GDM1 (cell line): ENCODE measurements at regions not wholly inside any gene's neighbourhood (a gene's known extent, or its start where the extent isn't known, plus 50 kb on each side); places are given as distances from the start of the nearest gene placed in this dataset.
A peak's percentile ranks its signal among the peaks of the same experiment; 100 is the strongest.
"Not testable (repeated sequence)": the region's sequence is repeated elsewhere in the genome, so short reads cannot be mapped to it uniquely, and the experiment has no call there.

ENCODE experiments used
- DNase-seq: peaks from one replicate; lab custom pipeline; 2025; lab: John Stamatoyannopoulos, UW

DNA sequence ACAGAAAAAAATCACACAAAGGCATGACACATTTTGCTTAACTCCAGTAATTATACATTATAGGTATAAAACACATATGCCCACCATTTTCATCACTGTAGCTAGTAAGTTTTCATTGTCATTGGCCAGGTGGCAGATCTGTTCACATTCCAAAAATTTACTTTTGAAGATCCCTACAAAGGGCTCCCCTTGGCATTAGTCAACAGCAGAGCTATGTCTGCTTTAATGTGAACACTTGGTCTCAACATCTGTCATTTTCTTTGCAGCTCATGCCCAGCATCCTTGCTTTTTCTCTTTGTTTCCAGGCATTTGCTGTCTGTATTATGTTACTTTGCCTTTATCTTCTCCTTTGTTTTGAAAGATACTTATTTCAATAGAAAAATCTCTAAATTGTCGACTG, 519.1 kb upstream of the FOXG1 start:
- DNase-seq, result no peak

DNA sequence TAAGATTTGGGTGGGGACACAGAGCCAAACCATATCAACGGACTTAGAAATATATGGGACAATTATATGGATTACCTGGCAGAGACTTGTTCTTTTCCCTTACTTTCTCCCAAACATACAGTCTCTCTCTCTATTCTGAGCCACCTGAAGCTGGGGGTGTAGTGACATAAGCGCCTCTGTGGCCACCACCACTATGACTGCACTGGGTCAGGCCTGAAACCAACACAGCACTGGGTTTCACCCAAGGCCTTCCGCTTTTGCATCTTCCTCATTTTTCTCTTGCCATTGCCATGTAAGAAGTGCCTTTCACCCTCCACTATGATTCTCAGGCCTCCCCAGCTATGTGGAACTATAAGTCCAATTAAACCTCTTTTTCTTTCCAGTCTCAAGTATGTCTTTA, 514.5 kb upstream of the FOXG1 start:
- not testable (repeated sequence) for DNase-seq

DNA sequence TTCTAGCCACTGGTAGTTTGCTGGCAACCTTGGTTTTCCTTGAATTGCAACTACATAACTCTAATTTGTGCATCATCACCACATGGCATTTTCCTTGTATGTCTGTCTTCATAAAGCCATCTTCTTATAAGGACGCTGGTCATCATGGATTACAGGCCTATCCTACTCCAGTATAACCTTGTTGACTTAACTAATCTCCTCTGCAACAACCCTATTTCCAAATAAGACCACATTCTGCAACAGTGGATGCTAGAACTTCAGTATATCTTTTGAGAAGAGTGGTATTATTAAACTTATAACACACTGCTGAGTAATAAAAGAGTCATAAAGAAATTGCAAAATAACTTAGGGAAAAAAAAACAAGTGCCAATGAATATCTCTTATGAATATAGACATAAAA, 511.8 kb upstream of the FOXG1 start:
- DNase-seq, result no peak

DNA sequence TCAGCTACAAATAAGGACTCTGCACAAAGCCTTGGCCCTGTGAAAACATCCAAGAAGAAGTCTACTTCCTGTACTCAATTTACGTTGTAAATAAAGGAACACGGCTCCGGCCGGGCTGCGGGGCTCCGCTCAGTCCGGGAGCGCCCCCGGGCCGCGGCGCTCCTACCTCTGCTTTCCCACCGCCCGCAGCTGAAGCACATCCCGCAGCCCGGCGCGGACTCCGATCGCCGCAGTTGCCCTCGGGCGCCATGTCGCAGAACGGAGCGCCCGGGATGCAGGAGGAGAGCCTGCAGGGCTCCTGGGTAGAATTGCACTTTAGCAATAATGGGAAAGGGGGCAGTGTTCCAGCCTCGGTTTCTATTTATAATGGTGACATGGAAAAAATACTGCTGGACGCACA, 502.3 kb upstream of the FOXG1 start:
- no peak for DNase-seq

DNA sequence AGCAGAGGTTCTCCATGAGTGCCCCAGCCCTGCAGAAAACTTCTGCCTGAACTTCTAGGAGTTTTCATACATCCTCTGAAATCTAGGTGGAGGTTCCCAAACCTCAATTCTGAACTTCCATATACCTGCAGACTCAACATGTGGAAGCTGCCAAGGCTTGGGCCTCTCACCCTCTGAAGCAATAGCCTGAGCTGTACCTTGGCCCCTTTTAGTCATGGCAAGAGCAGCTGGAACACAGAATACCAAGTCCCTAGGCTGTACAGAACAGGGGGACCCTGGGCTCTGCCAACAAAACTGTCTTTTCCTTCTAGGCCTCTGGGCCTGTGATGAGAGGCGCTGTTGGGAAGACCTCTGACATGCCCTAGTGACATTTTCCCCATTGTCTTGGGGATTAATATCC, 494.3 kb upstream of the FOXG1 start:
- DNase-seq, result no peak

DNA sequence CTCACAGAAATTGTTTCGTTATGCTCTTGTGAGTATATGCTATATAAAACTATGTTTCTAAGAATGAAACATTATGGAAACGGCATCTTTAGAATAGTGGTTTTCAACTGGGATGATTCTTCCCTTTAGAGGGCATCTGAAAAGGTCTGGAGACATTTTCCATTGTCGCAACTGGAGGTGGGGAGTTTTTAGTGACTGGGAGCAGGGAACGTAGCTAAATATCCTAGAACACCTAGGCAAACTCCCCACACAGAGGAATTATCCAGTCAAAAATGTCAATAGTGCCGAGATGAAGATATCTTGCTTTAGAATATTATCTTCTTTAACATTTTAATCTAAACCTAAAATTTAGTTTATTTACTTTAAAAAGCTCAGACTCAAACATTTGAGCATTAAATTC, 486.1 kb upstream of the FOXG1 start:
- no peak for DNase-seq

DNA sequence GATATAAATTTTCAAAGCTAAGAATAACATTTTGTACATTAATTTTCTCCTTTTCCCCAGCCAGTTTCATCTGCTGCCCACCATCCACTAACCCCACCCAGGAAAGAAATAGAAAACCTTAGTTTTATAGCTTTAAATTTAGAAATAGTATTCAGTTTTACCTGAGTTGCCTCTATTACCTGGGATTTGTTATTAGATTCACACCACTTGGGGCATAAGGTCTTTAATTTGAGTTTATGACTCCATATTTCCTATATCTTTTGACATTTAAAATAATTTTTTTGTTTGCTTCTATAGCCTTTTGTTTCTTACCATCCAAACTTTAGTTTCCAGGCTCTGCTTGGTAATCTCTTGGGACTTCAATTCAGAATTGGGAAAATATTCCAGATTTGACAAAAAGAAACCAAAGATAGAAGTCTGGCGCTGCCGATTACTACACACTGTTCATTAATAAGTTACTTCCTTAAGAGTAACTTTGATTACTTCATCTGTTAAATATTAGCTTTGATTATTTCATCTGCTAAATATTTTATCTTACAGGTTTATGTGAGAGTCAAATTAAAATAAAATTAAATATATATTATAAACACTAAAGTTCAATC, 485.5 kb upstream of the FOXG1 start:
- no peak for DNase-seq

DNA sequence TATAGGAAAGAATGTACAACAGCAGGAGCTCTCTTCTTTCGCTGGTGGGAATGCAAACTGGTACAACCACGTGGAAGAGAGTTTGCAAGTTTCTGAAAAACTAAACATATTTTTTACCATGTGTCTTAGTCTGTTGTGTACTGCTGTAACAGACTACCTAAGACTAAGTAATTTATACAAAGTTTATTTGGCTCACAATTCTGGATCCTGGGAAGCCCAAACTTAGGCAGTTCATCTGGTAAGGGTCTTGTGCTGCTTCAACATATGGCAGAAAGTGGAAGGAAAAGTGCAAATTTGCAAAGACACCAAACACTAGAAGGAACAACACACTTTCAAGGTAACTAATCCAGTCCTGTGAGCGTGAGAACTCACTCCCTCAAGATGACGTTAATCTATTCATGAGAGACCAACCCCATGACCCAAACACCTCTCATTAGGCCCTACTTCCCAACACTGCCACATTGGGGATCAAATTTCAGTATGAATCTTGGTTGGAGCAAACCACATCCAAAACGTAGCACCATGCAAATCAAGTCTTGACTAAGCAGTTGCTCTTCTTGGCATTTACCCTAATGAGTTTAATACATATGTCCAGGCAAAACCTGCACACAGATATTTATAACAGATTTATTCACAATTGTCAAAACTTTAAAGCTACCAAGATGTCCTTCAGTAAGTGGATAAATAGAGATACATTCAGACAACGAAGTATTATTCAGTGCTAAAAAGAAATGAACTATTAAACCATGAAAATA, 481.9 kb upstream of the FOXG1 start:
- DNase-seq, result no peak

DNA sequence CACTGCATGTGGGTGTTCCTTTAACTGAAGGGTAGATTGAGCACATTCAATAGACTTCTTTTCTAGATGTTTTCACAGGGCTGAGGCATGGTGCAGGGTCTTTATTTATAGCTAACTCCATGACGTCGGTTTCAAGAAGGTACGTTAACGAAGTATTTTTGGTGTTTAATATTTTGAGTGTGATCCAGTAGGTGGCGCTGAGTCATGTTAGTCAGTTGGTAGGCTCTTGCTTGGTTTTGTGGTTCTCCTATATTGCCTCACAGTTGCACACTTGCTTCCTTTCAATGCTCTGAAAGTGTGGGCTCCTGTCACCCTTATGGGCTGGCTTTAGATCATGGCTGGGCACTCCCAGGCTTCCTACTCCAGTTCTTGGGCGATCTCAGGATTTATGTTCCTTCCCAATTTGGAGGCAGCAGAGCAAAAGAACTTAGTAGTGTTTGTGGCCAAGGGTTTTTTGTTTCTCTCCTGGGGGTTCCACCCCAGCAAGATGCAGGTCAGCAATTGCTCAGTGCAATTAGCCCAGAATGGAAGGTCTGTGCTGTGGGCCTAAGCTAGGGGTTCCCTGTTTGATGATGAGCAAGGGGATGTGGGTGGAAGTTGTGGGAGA, 471.6 kb upstream of the FOXG1 start:
- peak; percentile 3 for DNase-seq

DNA sequence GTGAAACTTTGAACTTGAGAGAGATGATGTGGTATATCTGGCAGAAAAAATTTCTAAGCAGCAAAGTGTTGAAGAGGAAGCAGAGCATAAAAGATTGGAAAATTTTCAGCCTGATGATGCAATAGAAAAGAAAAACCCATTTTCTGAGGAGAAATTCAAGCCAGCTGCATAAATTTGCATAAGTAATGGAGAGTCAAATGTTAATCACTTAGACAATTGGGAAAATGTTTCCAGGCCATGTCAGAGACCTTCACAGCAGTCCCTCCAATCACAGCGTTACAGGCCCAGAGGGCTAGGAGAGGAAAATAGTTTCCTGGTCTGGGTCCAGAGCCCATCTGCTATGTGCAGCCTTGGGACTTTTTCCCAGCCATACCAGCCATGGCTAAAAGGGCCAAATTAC, 469.0 kb upstream of the FOXG1 start:
- no peak for DNase-seq

DNA sequence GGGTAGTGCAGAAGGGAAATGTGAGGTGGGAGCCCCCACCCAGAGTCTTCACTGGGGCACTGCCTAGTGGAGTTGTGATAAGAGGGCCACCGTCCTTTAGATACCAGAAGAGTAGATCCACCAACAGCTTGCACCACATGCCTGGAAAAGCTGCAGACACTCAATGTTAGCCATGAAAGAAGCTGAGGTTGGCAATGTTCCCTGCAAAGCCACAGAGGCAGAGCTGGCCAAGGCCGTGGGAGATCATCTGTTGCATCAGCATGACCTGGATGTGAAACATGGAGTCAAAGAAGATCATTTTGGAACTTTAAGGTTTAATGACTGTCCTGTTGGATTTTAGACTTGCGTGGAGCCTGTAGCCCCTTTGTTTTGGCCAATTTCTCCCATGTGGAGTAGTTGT, 468.4 kb upstream of the FOXG1 start:
- no peak for DNase-seq

DNA sequence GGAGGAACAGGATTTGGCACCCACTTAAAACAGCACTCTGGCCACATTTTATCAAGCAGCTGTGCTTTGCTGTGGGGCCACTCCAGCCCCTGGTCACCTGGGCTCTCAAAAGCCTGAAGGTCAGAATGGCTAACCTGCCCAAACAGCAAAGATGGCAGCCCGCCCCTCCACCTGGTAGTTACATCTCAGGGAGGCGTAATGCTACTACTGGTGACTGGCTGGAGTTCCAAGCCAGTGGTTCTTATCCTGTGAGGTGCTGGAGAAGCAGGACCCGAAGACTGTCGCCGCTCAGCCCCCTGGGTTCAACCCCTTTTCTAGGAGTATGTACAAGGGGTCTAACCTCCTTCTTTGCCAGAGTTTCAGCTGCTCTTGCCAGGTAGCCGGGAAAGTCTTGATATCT, 467.4 kb upstream of the FOXG1 start:
- no peak for DNase-seq

DNA sequence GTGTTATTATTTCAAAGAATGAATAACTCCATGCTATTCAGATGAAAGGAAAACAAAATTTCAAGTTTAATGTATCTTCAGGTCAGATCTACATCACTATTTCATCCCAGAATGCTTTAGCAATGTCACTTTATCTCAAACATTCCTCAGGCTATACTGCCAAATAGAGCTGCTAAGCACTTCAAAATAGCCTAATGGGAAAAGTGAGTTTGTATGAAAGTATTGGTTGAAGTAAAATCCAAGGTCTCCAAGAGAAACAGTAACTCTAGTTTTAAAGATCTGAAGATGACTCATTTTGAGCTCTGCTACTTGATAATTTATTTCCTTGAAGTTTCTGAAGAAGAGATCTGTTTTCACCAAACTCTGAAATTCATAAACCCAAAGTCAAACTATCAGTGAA, 466.2 kb upstream of the FOXG1 start:
- no peak for DNase-seq

DNA sequence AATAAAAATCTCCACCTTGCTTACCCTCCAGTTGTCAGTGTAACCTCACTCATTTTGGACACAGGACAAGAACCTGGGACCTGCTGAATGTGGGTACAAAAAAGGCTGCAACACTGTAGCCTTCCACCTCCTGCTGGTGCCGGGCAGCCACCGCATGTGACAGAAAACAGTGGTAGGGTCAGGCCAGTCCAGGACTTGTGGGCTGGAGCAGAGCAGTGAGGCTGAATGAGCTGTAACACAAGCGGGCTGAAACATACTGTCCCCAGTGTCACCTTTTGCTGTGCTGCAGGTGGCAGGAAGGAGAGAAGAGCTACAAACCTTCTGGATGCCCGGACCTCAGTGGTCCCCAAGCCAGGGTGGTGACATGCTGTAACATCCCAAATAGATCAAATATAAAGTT, 465.4 kb upstream of the FOXG1 start:
- no peak for DNase-seq

DNA sequence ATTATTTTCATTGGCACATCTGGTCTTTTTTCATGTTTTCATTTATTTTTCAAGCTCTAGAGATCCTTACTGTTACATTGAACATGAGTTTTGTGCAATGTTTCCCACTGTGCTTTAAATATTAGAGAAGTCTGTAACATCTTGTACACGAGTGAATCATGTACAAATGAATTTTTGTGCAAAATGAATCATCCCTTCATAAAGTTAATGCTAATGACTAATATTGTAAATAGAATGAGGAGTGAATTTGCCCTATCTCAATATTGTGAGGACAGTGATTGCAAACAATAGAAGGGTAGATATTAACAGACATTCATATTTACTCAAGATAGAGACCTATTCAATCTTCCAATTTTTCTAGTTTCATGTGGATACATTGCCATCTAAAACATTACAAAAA, 463.3 kb upstream of the FOXG1 start:
- DNase-seq, result no peak

DNA sequence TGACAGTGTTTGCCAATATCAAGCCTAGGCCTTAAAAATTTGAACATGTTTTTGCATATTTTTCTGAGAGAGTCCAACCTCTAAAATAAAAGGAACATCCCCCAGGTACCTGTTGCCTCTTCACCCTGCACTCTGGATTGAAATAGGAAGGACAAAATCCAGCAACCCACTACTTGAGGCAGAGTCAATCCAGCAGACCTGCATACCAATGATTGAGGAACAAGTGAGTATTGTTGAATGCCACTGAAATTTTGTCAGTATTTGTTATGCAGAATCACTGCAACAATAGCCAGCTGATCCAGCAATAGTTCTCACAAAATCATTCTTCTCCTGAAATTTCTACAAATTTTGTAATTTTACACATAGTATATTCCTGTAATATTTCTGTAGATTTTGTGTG, 460.6 kb upstream of the FOXG1 start:
- no peak for DNase-seq

DNA sequence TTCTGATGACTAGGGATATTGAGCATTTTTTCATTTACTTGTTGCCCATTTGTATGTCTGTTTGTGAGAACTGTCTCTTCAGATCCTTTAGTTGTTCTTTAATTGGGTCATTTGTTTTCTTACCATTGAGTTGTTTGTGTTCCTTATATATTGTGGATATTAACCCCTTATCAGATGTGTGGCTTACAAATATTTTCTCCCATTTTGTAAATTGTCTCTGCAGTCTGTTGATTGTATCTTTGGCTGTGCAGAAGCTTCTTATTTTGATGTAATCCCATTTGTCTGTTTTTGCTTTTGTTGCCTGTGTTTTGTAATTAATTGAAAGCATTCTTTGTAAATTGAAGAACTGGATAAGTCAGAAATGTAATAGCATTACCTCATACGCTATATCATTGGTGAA, 459.1 kb upstream of the FOXG1 start:
- DNase-seq, result no peak

DNA sequence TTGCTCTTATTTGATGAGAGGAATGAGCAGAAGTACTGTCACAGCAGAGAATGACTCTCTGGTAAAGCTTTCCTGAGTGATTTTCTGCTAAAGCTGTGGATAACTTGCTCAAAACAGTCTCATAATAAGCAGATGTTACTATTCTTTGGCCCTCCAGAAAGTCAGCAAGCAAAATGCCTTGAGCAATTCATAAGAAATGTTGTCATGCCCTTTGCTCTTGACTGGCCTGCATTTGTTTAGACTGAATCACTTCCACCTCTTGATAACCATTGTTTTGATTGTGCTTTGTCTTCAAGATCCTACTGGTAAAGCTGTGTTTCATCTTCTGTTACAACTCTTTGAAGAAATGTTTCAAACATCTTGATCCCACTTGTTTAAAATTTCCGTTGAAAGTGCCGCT, 457.9 kb upstream of the FOXG1 start:
- no peak for DNase-seq

DNA sequence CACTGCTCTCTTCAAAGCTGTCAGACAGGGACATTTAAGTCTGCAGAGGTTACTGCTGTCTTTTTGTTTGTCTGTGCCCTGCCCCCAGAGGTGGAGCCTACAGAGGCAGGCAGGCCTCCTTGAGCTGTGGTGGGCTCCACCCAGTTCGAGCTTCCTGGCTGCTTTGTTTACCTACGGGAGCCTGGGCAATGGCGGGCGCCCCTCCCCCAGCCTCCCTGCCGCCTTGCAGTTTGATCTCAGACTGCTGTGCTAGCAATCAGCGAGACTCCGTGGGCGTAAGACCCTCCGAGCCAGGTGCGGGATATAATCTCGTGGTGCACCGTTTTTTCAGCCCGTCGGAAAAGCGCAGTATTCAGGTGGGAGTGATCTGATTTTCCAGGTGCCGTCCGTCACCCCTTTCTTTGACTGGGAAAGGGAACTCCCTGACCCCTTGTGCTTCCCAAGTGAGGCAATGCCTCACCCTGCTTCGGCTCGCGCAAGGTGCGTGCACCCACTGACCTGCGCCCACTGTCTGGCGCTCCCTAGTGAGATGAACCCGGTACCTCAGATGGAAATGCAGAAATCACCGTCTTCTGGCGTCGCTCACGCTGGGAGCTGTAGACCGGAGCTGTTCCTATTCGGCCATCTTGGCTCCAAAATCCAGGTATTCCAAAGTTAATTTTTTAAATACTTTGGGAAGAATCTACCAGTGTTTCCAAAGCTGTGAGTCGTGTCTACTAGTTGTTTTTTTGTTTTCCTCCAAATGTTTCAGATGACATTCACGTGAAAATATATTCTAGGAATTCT, 448.5 kb upstream of the FOXG1 start:
- DNase-seq, result not testable (repeated sequence)

DNA sequence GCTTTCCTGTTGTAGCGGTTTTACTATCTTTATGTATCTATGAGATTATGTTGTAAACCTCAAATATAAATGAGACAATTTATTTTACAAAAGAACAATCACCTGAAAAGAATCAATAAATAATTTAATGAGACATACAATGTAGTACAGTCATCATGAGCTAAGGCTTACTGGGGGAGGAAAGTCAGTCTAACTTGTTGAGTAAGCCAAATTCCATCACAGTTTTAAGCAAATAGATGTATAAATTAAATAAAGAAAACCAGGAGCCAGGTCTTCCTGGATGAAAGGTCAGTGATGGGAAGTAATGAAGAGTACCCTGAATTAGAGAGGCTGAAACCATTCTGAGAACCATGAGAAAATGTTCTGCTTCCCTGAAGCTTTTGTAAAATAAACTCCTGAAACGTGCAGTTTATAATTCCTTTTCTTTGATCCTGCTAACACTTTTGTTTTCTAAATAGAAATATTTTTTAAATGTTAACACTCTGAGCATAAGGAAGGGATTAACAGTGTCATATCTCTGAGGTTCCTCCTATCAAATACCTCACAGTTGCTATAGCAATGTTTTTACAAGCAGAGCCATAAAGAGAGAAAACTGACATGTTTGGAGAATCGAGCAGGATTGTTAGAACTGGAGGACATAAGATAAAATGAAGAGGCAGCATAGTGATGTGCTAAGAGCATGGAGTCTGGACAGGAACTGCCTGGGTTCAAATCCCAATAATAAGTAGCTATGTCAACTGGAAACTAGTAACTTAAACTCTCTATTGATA, 444.9 kb upstream of the FOXG1 start:
- DNase-seq, result no peak

DNA sequence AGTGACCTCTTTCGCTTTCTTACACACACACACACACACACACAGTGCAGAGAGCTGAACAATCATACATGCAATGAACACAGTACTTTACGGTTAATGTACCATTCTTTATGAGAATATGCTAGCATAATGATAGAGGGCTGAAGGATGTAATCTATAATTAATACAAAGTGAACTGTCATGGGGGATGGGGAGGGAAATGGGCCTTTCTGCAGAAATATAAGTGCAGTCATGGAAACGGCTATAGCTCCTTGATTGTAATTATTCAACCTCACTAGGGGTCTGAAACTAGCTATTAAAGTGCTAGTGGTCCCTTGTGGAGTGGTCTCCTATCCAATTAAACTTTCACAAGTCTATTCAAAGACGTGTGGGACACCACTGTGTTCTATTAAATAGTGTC, 443.2 kb upstream of the FOXG1 start:
- no peak for DNase-seq
